ENCODE measurements at regions not wholly inside any gene's neighbourhood (a gene's known extent, or its start where the extent isn't known, plus 50 kb on each side); places are given as distances from the start of the nearest gene placed in this dataset.

DNA sequence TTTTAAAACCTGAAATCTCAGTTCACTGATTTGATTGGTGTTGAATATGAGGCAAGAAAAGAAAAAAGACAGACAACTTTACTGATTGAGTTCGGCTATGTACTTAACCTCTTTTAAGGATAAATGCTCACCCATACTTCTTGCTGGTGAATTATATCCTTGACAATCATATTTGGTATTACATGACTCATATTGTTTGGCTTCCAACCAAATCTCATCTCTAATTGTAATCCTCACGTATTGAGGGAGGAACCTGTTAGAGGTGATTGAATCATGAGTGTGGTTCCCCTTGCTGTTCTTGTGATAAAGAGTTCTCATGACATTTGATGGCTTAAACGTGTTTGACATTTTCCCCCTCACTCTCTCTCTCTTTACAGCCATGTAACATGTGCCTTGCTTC, 255.6 kb upstream of the IZUMO3 start:
- no peak for ATAC-seq
- H3K4me3 ChIP-seq (ENCODE audit: low read depth in 2 of 2, low read length in 2 of 2) = no peak overlapping the region
- ChIA-PET CTCF (no interaction called here), POLR2A (no interaction called here)
- in situ Hi-C loops (cut with HindIII; ENCODE audit: low pct_unique_long_range_greater_than_20kb, low sequenced_read_pairs) (no loop called here), intact Hi-C loops (cut with micrococcal nuclease; ENCODE audit: unreplicated experiment) (no loop called here)
- TF ChIP-seq, protein P1, sequence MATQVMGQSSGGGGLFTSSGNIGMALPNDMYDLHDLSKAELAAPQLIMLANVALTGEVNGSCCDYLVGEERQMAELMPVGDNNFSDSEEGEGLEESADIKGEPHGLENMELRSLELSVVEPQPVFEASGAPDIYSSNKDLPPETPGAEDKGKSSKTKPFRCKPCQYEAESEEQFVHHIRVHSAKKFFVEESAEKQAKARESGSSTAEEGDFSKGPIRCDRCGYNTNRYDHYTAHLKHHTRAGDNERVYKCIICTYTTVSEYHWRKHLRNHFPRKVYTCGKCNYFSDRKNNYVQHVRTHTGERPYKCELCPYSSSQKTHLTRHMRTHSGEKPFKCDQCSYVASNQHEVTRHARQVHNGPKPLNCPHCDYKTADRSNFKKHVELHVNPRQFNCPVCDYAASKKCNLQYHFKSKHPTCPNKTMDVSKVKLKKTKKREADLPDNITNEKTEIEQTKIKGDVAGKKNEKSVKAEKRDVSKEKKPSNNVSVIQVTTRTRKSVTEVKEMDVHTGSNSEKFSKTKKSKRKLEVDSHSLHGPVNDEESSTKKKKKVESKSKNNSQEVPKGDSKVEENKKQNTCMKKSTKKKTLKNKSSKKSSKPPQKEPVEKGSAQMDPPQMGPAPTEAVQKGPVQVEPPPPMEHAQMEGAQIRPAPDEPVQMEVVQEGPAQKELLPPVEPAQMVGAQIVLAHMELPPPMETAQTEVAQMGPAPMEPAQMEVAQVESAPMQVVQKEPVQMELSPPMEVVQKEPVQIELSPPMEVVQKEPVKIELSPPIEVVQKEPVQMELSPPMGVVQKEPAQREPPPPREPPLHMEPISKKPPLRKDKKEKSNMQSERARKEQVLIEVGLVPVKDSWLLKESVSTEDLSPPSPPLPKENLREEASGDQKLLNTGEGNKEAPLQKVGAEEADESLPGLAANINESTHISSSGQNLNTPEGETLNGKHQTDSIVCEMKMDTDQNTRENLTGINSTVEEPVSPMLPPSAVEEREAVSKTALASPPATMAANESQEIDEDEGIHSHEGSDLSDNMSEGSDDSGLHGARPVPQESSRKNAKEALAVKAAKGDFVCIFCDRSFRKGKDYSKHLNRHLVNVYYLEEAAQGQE (IDR thresholded peaks at IDR 0.05; ENCODE audit: insufficient read depth in 1 of 2, low read depth in 2 of 2, low read length in 1 of 2) = no peak
- no peak for TF ChIP-seq POLR2AphosphoS5 (IDR thresholded peaks at IDR 0.05; ENCODE audit: low read depth, low read length)
- no peak for TF ChIP-seq SIN3A (IDR thresholded peaks at IDR 0.05; ENCODE audit: borderline replicate concordance, insufficient read depth, low read depth, low read length)
- TF ChIP-seq TCF7L2 (IDR thresholded peaks at IDR 0.05; ENCODE audit: low read depth, low read length) = no peak
- TF ChIP-seq CTCF (IDR thresholded peaks at IDR 0.05) = no peak
- no peaks in the 10 kb centered on the region for H3K4me1 ChIP-seq (ENCODE audit: control insufficient read depth, insufficient read depth, low read length)
- no peak for DNase-seq (ENCODE audit: low read depth, low spot score)
- H3K36me3 ChIP-seq (ENCODE audit: control insufficient read depth, insufficient read depth, low read length) = no peaks in the 10 kb centered on the region
- no peaks in the 10 kb centered on the region for H3K9me3 ChIP-seq (ENCODE audit: control insufficient read depth, insufficient read depth, low read depth, low read length)
- no peak overlapping the region for H3K27ac ChIP-seq (ENCODE audit: low read length)
- H3K27me3 ChIP-seq (ENCODE audit: control insufficient read depth, insufficient read depth, low read length) = no peaks in the 10 kb centered on the region
- BruUV-seq (replicated peaks) = no TSS peak

- Histone ChIP-seq H3K27me3 (ENCODE audit: control insufficient read depth, insufficient read depth, low read length) (no peaks in the 10 kb centered on the region), H3K36me3 (ENCODE audit: control insufficient read depth, insufficient read depth, low read length) (no peaks in the 10 kb centered on the region), H3K9me3 (ENCODE audit: control insufficient read depth, insufficient read depth, low read depth, low read length) (no peaks in the 10 kb centered on the region), H3K27ac (ENCODE audit: low read length) (no peak overlapping the region), H3K4me3 (ENCODE audit: low read depth in 2 of 2, low read length in 2 of 2) (no peak overlapping the region), H3K4me1 (ENCODE audit: control insufficient read depth, insufficient read depth, low read length) (no peaks in the 10 kb centered on the region)
- in situ Hi-C loops (cut with HindIII; ENCODE audit: low pct_unique_long_range_greater_than_20kb, low sequenced_read_pairs) = no loop called here
- no peak for ATAC-seq
- TF ChIP-seq POLR2AphosphoS5 (IDR thresholded peaks at IDR 0.05; ENCODE audit: low read depth, low read length) = no peak
- TF ChIP-seq, protein P1 (IDR thresholded peaks at IDR 0.05; ENCODE audit: insufficient read depth in 1 of 2, low read depth in 2 of 2, low read length in 1 of 2) = no peak
- TF ChIP-seq CTCF (IDR thresholded peaks at IDR 0.05) = no peak
- no peak for TF ChIP-seq TCF7L2 (IDR thresholded peaks at IDR 0.05; ENCODE audit: low read depth, low read length)
- TF ChIP-seq SIN3A (IDR thresholded peaks at IDR 0.05; ENCODE audit: borderline replicate concordance, insufficient read depth, low read depth, low read length) = no peak
- ChIA-PET POLR2A (no interaction called here), CTCF (no interaction called here)
- no peak for DNase-seq (ENCODE audit: low read depth, low spot score)
- BruUV-seq (replicated peaks) = no TSS peak
- intact Hi-C loops (cut with micrococcal nuclease; ENCODE audit: unreplicated experiment) = no loop called here
Observed at GRCh38 chr9:24793787-24794186, 248.1 kb upstream of the IZUMO3 start.
